Endothelial cell (in vitro differentiated cells): ENCODE measurements at regions not wholly inside any gene's neighbourhood (a gene's known extent, or its start where the extent isn't known, plus 50 kb on each side); places are given as distances from the start of the nearest gene placed in this dataset.
A peak's percentile ranks its signal among the peaks of the same experiment; 100 is the strongest.

Experiments used
- DNase-seq: peaks from one replicate; pipeline ENCODE4 v3.0.0; 2021; ENCODE audit warnings: low spot score
- H3K27ac Mint-ChIP-seq: one replicate; pipeline ENCODE4 v1.8.0; 2021; ENCODE audit warnings: mixed read lengths, inconsistent platforms; ENCODE audit not compliant: unreplicated experiment
- H3K27me3 Mint-ChIP-seq: one replicate; pipeline ENCODE4 v1.8.0; 2021; ENCODE audit warnings: mild to moderate bottlenecking, moderate library complexity, mixed read lengths, inconsistent platforms; ENCODE audit not compliant: unreplicated experiment
- H3K36me3 Mint-ChIP-seq: one replicate; pipeline ENCODE4 v1.8.0; 2021; ENCODE audit warnings: mild to moderate bottlenecking, low read depth, mixed read lengths, inconsistent platforms; ENCODE audit not compliant: unreplicated experiment
- H3K4me1 Mint-ChIP-seq: one replicate; pipeline ENCODE4 v1.8.0; 2021; ENCODE audit warnings: mild to moderate bottlenecking, mixed read lengths, inconsistent platforms; ENCODE audit not compliant: unreplicated experiment
- H3K4me3 Mint-ChIP-seq: one replicate; pipeline ENCODE4 v1.8.0; 2021; ENCODE audit warnings: mild to moderate bottlenecking, mixed read lengths, inconsistent platforms; ENCODE audit not compliant: unreplicated experiment
- H3K9me3 Mint-ChIP-seq: one replicate; pipeline ENCODE4 v1.8.0; 2021; ENCODE audit warnings: mixed read lengths, inconsistent platforms; ENCODE audit not compliant: unreplicated experiment
- TF ChIP-seq, protein P1 (sequence below): fragments of 200-600 bp; sonication (generic); IDR thresholded peaks from one replicate; pipeline ENCODE4 v1.5.0; 2021; ENCODE audit warnings: antibody characterized with exemption; ENCODE audit not compliant: unreplicated experiment

DNA sequence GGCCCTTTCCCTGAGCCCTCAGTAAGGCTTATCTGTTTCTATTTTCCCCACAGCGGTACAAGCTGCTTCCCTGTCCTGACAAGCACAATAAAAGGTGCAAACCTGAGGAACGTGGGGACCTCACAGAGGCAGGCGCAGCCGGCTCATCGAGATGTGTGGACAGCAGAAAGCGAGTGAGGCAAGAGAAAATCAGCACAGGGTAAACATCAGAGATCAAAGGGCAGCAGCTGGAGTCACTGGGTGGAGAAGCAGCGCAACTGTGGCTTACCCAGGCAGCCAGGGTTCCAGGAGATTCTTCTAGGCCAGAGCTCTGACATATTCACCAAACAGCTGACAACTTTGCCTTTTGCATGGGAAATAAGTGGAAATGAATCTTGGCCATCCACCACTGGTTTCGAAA is 212.6 kb downstream of the WDR11 start:
- no peak overlapping the region for H3K27ac Mint-ChIP-seq
- H3K9me3 Mint-ChIP-seq: no peaks in the 10 kb centered on the region
- H3K4me3 Mint-ChIP-seq: no peak overlapping the region
- no peaks in the 10 kb centered on the region for H3K36me3 Mint-ChIP-seq
- no peaks in the 10 kb centered on the region for H3K4me1 Mint-ChIP-seq
- TF ChIP-seq, protein P1, sequence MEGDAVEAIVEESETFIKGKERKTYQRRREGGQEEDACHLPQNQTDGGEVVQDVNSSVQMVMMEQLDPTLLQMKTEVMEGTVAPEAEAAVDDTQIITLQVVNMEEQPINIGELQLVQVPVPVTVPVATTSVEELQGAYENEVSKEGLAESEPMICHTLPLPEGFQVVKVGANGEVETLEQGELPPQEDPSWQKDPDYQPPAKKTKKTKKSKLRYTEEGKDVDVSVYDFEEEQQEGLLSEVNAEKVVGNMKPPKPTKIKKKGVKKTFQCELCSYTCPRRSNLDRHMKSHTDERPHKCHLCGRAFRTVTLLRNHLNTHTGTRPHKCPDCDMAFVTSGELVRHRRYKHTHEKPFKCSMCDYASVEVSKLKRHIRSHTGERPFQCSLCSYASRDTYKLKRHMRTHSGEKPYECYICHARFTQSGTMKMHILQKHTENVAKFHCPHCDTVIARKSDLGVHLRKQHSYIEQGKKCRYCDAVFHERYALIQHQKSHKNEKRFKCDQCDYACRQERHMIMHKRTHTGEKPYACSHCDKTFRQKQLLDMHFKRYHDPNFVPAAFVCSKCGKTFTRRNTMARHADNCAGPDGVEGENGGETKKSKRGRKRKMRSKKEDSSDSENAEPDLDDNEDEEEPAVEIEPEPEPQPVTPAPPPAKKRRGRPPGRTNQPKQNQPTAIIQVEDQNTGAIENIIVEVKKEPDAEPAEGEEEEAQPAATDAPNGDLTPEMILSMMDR: no peak
- no peak for DNase-seq
- H3K27me3 Mint-ChIP-seq: no peaks in the 10 kb centered on the region

DNA sequence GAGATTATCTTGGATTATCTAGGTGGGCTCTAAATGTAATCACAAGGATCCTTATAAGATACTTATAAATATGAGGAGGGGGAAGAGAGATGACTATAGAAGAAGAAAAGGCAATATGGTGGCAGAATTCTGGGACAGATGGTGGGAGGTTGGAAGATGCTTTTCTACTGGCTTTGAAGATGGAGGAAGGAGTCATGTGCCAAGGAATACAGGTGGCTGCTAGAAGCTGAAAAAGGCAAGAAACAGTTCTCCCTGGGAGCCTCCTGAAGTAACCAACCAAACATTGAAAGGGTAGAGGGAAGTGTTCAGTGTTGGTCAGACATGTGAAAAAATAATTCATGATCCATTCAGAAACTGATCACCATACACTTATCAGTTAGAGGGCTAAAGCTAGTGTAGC is 213.3 kb downstream of the WDR11 start:
- no peak overlapping the region for H3K4me3 Mint-ChIP-seq
- no peaks in the 10 kb centered on the region for H3K36me3 Mint-ChIP-seq
- TF ChIP-seq, protein P1: no peak
- H3K9me3 Mint-ChIP-seq: no peaks in the 10 kb centered on the region
- H3K27me3 Mint-ChIP-seq: no peaks in the 10 kb centered on the region
- H3K4me1 Mint-ChIP-seq: no peaks in the 10 kb centered on the region
- H3K27ac Mint-ChIP-seq: no peak overlapping the region
- no peak for DNase-seq

DNA sequence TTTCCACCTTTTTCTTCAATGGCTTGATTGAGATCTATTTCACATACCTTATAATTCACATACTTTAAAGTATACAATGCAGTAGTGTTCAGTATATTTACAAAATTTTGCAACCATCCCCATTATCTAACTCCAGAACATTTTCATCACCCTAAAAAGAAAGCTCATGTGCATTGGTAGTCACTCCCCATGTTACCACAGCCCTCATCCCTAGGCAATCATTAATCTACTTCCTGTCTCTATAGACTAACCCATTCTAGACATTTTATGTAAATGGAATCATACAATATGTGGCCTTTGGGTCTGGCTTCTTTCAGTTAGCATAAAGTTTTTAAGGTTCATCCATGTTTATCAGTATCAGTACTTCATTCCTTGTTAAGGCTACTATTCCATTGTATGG is 214.2 kb downstream of the WDR11 start:
- Mint-ChIP-seq H3K27ac (no peak overlapping the region), H3K4me3 (no peak overlapping the region), H3K4me1 (no peaks in the 10 kb centered on the region), H3K9me3 (no peaks in the 10 kb centered on the region), H3K36me3 (no peaks in the 10 kb centered on the region), H3K27me3 (no peaks in the 10 kb centered on the region)
- TF ChIP-seq, protein P1: no peak
- no peak for DNase-seq

DNA sequence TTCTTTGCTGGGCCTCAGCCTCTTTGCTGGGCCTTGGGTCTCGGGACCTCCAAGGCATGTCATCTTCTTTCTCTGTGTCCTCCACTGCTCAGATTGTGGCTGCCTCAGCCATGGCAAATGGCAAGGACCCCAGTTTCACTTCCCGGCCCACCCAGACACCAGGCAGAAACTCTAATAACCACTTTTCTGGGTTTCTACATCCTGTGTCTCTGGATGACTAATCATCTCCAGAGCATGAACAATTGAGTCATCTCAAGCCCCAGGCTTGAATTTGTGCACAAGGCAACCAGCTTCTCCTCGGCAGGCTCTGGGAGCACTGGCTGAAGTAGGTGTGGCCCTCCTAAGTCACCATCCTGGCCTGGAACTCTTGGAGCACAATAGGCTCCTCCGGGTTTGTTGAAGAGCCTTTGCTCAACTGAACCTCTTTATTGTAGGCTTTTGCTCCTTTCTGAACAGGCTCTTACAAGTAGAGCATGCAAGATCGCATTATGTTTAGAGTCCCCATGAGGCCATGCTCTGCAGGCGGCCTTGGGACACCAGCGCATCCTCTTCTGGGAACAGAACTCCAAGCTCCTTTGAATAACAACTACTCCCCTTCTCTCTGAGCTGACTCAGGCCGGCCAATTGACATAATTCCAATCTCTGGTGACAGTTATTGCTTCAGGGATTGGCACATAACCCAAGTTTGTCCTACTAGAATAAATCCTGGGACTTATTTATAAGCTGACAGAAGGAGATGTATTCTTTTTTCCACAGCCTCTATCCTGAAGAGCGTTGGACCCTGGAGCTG is 218.1 kb downstream of the WDR11 start:
- H3K27me3 Mint-ChIP-seq: no peaks in the 10 kb centered on the region
- no peak for DNase-seq
- H3K9me3 Mint-ChIP-seq: no peaks in the 10 kb centered on the region
- H3K4me1 Mint-ChIP-seq: no peaks in the 10 kb centered on the region
- H3K36me3 Mint-ChIP-seq: no peaks in the 10 kb centered on the region
- no peak overlapping the region for H3K4me3 Mint-ChIP-seq
- H3K27ac Mint-ChIP-seq: no peak overlapping the region
- TF ChIP-seq, protein P1: no peak

DNA sequence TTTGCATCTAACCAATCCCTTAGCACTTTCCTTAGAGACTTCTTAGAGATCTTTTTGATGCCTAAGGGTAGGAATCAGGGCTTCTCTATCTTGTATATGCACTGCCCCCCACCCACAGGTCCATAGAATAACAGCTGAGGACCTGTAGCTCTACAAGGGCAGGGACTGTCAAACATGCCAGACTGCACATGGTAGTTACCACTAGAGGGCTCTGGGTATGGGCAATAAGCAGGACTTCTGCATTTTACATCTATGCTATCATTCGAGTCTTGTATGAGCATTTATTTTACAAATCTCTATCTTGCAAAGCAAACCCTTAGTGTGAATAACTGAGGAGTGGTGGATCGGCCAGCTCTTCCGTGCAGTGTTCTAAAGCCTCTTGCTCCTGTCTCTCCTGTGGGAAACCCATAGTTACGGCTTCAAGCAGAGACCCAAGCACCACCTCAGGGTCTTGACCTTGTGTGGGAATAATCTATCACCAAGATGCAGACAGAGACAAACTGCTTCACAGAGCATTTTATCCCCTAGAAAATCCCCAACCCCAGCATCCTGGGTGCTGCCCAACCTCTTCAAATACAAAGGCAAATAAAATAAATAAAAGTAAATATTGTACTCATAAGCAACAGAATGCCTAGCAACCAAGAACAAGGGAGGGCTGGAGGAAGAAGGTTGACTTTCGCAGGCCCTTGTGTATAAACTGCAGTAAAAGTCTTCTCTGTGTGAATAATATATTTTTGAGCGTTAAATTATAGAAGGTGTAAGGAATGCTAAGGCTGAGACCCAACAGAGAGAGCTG is 219.3 kb downstream of the WDR11 start:
- Mint-ChIP-seq H3K36me3 (no peaks in the 10 kb centered on the region), H3K4me3 (no peak overlapping the region), H3K27me3 (no peaks in the 10 kb centered on the region), H3K9me3 (no peaks in the 10 kb centered on the region), H3K4me1 (no peaks in the 10 kb centered on the region), H3K27ac (no peak overlapping the region)
- DNase-seq: peak; percentile 28
- TF ChIP-seq, protein P1: peak; percentile 40
